ENCODE measurements at regions not wholly inside any gene's neighbourhood (a gene's known extent, or its start where the extent isn't known, plus 50 kb on each side); places are given as distances from the start of the nearest gene placed in this dataset.
"Not testable (repeated sequence)": the region's sequence is repeated elsewhere in the genome, so short reads cannot be mapped to it uniquely, and the experiment has no call there.

DNA sequence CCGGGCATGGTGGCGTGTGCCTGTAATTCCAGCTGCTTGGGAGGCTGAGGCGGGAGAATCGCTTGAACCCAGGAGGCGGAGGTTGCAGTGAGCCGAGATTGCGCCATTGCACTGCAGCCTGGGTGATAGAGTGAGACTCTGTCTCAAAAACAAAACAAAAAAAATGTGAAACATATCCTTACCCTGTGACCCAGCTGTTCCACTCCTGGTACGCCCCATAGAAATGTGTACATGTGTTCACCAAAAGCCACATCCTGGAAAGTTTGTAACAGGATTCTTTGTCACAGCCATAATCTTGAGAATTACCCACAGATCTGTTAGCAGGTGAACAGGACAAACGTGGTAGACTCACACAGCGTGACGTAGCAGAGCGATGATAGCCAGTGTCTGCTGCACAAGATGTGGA, 71.2 kb upstream of the RFLNA start:
- TF ChIP-seq, protein P1, sequence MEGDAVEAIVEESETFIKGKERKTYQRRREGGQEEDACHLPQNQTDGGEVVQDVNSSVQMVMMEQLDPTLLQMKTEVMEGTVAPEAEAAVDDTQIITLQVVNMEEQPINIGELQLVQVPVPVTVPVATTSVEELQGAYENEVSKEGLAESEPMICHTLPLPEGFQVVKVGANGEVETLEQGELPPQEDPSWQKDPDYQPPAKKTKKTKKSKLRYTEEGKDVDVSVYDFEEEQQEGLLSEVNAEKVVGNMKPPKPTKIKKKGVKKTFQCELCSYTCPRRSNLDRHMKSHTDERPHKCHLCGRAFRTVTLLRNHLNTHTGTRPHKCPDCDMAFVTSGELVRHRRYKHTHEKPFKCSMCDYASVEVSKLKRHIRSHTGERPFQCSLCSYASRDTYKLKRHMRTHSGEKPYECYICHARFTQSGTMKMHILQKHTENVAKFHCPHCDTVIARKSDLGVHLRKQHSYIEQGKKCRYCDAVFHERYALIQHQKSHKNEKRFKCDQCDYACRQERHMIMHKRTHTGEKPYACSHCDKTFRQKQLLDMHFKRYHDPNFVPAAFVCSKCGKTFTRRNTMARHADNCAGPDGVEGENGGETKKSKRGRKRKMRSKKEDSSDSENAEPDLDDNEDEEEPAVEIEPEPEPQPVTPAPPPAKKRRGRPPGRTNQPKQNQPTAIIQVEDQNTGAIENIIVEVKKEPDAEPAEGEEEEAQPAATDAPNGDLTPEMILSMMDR (IDR thresholded peaks at IDR 0.05) = not testable (repeated sequence)
- TF ChIP-seq POLR2AphosphoS5, TCF7L2 (IDR thresholded peaks at IDR 0.05; ENCODE audit: low read depth, low read length): not testable (repeated sequence)
- TF ChIP-seq, protein P2, sequence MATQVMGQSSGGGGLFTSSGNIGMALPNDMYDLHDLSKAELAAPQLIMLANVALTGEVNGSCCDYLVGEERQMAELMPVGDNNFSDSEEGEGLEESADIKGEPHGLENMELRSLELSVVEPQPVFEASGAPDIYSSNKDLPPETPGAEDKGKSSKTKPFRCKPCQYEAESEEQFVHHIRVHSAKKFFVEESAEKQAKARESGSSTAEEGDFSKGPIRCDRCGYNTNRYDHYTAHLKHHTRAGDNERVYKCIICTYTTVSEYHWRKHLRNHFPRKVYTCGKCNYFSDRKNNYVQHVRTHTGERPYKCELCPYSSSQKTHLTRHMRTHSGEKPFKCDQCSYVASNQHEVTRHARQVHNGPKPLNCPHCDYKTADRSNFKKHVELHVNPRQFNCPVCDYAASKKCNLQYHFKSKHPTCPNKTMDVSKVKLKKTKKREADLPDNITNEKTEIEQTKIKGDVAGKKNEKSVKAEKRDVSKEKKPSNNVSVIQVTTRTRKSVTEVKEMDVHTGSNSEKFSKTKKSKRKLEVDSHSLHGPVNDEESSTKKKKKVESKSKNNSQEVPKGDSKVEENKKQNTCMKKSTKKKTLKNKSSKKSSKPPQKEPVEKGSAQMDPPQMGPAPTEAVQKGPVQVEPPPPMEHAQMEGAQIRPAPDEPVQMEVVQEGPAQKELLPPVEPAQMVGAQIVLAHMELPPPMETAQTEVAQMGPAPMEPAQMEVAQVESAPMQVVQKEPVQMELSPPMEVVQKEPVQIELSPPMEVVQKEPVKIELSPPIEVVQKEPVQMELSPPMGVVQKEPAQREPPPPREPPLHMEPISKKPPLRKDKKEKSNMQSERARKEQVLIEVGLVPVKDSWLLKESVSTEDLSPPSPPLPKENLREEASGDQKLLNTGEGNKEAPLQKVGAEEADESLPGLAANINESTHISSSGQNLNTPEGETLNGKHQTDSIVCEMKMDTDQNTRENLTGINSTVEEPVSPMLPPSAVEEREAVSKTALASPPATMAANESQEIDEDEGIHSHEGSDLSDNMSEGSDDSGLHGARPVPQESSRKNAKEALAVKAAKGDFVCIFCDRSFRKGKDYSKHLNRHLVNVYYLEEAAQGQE (IDR thresholded peaks at IDR 0.05; ENCODE audit: insufficient read depth in 1 of 2, low read depth in 2 of 2, low read length in 1 of 2) = not testable (repeated sequence)

Data from Panc1 (cell line).